HepG2 (cell line): ENCODE measurements at regions not wholly inside any gene's neighbourhood (a gene's known extent, or its start where the extent isn't known, plus 50 kb on each side); places are given as distances from the start of the nearest gene placed in this dataset.

Experiments
- ATAC-seq: fragments of 200-7000 bp; cut with Tn5 transposase; 3 replicates; pipeline ENCODE4 v1.9.1; 2020; ENCODE audit warnings: mild to moderate bottlenecking, moderate library complexity
- BruUV-seq: library from RNA; stranded (reverse); fragments of 400-500 nt; replicated peaks from 2 replicates; lab custom pipeline; 2021; lab: Mats Ljungman, UMichigan
- CTCF ChIA-PET: fragments of 300-600 bp; formaldehyde crosslinking; extraction: SDS; loops from one replicate; lab custom pipeline; 2021; ENCODE audit warnings: low total read pairs, inconsistent platforms, low intra/inter-chr PET ratio; lab: Yijun Ruan, JAX
- POLR2A ChIA-PET: fragments of 350-600 bp; sonication (Branson Sonifier 250); formaldehyde crosslinking; loops from one replicate; lab custom pipeline; 2020; ENCODE audit warnings: antibody characterized with exemption, inconsistent platforms; lab: Yijun Ruan, JAX
- DNase-seq: peaks from one replicate; pipeline ENCODE4 v3.0.0-alpha.2; 2015; ENCODE audit warnings: low spot score
- FAIRE-seq: peaks from 3 replicates; lab custom pipeline; 2011; peaks lifted over from hg19 to GRCh38; lab: Jason Lieb, UNC
- H2AFZ ChIP-seq: one replicate; pipeline ENCODE4 v1.6.1; 2011; ENCODE audit warnings: low read length, inconsistent platforms
- H3K27ac ChIP-seq: fragments of 300-600 bp; 3 replicates; pipeline ENCODE4 v1.8.0; 2011; ENCODE audit warnings: mixed run types, mild to moderate bottlenecking, mixed read lengths, low read length, inconsistent platforms; ENCODE audit not compliant: insufficient read depth; ENCODE audit errors: extremely low read length
- H3K27me3 ChIP-seq, 2 experiments: fragments of 200-600 bp in 1 of 2; 2 replicates in 1 of 2; 3 replicates in 1 of 2; pipeline versions ENCODE4 v1.6.0 to v1.8.0; 2011; ENCODE audit warnings: low read length in 2 of 2, mild to moderate bottlenecking in 2 of 2, moderate library complexity in 2 of 2, inconsistent platforms in 1 of 2; ENCODE audit not compliant: insufficient read depth in 2 of 2, control insufficient read depth in 1 of 2
- H3K36me3 ChIP-seq, 2 experiments: fragments of 200-600 bp in 1 of 2; replicated peaks in 1 of 2; 2 replicates in 1 of 2; 3 replicates in 1 of 2; pipeline versions ENCODE4 v1.5.1 to v1.8.0; 2011; ENCODE audit warnings: low read length in 2 of 2, inconsistent platforms in 1 of 2; ENCODE audit not compliant: insufficient read depth in 2 of 2, control insufficient read depth in 1 of 2
- H3K4me1 ChIP-seq: 2 replicates; pipeline ENCODE4 v1.5.1; 2012; ENCODE audit warnings: low read length, inconsistent platforms; ENCODE audit not compliant: insufficient read depth
- H3K4me2 ChIP-seq: 2 replicates; pipeline ENCODE4 v1.6.0; 2011; ENCODE audit warnings: low read depth, low read length, inconsistent platforms
- H3K4me3 ChIP-seq, 3 experiments: fragments of 200-600 bp in 1 of 3; sonication (generic), shearing (Covaris generic) in 1 of 3; replicated peaks in 1 of 3; 2 replicates each; pipeline ENCODE4 v1.5.1; 2011 to 2016; ENCODE audit warnings: low read length in 3 of 3, inconsistent platforms in 2 of 3, low read depth in 2 of 3, mild to moderate bottlenecking in 2 of 3, control low read depth in 1 of 3, mixed read lengths in 1 of 3; ENCODE audit not compliant: insufficient read depth in 1 of 3
- H3K79me2 ChIP-seq: one replicate; pipeline ENCODE4 v1.6.1; 2011; ENCODE audit warnings: low read length, inconsistent platforms; ENCODE audit not compliant: insufficient read depth
- H3K9ac ChIP-seq: 2 replicates; pipeline ENCODE4 v1.6.0; 2011; ENCODE audit warnings: mild to moderate bottlenecking, low read depth, low read length, inconsistent platforms; ENCODE audit not compliant: insufficient read depth
- H3K9me3 ChIP-seq: 2 replicates; pipeline ENCODE4 v1.5.1; 2012; ENCODE audit warnings: mild to moderate bottlenecking, low read length
- H4K20me1 ChIP-seq: 2 replicates; pipeline ENCODE4 v1.6.0; 2011; ENCODE audit warnings: inconsistent platforms, mild to moderate bottlenecking, low read length, moderate library complexity; ENCODE audit not compliant: insufficient read depth
- AGO1 ChIP-seq: fragments of 200-400 bp; formaldehyde crosslinking; IDR thresholded peaks from 2 replicates; pipeline ENCODE4 v1.6.1; 2017; ENCODE audit warnings: mild to moderate bottlenecking, low read depth, low read length, moderate library complexity; ENCODE audit not compliant: poor library complexity, severe bottlenecking
- ERF ChIP-seq: IDR thresholded peaks from 2 replicates; pipeline ENCODE4 v1.6.1; 2018; ENCODE audit warnings: missing biosample characterization, missing genetic modification reagents
- GPN1 ChIP-seq: sonication (generic); formaldehyde crosslinking; IDR thresholded peaks from 2 replicates; pipeline ENCODE4 v1.5.1; 2020; ENCODE audit warnings: missing genetic modification reagents, borderline replicate concordance
- MZF1 ChIP-seq: sonication (generic); formaldehyde crosslinking; IDR thresholded peaks from 2 replicates; pipeline ENCODE4 v1.8.1; 2023; ENCODE audit warnings: mild to moderate bottlenecking, missing genetic modification reagents, borderline replicate concordance
- NFKB2 ChIP-seq: sonication (generic); formaldehyde crosslinking; IDR thresholded peaks from 2 replicates; pipeline ENCODE4 v1.4.0; 2020; ENCODE audit warnings: missing genetic modification reagents, borderline replicate concordance
- NFYC ChIP-seq: IDR thresholded peaks from 2 replicates; pipeline ENCODE4 v1.6.1; 2016; ENCODE audit warnings: missing genetic modification reagents, missing compliant biosample characterization
- NR2F2 ChIP-seq: IDR thresholded peaks from 2 replicates; pipeline ENCODE4 v1.6.1; 2012; ENCODE audit warnings: low read depth, inconsistent platforms, borderline replicate concordance
- PHF8 ChIP-seq: sonication (generic); formaldehyde crosslinking; IDR thresholded peaks from 2 replicates; pipeline ENCODE4 v1.5.0; 2020; ENCODE audit warnings: missing genetic modification reagents
- PRDM10 ChIP-seq: sonication (generic); formaldehyde crosslinking; IDR thresholded peaks from 2 replicates; pipeline ENCODE4 v1.4.0; 2020; ENCODE audit warnings: low read depth, missing genetic modification reagents
- RFXAP ChIP-seq: sonication (generic); formaldehyde crosslinking; IDR thresholded peaks from 2 replicates; pipeline ENCODE4 v1.4.0; 2020; ENCODE audit warnings: missing genetic modification reagents, borderline replicate concordance
- SRSF4 ChIP-seq: fragments of 200-400 bp; formaldehyde crosslinking; IDR thresholded peaks from one replicate; pipeline ENCODE4 v1.6.1; 2018; ENCODE audit warnings: mild to moderate bottlenecking, low read depth, low read length, moderate library complexity; ENCODE audit not compliant: poor library complexity, severe bottlenecking
- SYNCRIP ChIP-seq: fragments of 200-400 bp; formaldehyde crosslinking; IDR thresholded peaks from 2 replicates; pipeline ENCODE4 v1.6.1; 2018; ENCODE audit warnings: mild to moderate bottlenecking, low read depth, low read length; ENCODE audit not compliant: insufficient read depth
- ZBTB37 ChIP-seq: sonication (generic); formaldehyde crosslinking; IDR thresholded peaks from 2 replicates; pipeline ENCODE4 v1.4.0; 2020; ENCODE audit warnings: mild to moderate bottlenecking, missing genetic modification reagents
- ZFP1 ChIP-seq: IDR thresholded peaks from 2 replicates; pipeline ENCODE4 v1.6.1; 2016
- ZNF224 ChIP-seq: sonication (generic); formaldehyde crosslinking; IDR thresholded peaks from 2 replicates; pipeline ENCODE4 v1.5.0; 2020; ENCODE audit warnings: mild to moderate bottlenecking, missing genetic modification reagents
- ZNF687 ChIP-seq: sonication (generic); formaldehyde crosslinking; IDR thresholded peaks from 2 replicates; pipeline ENCODE4 v1.5.1; 2020; ENCODE audit warnings: mild to moderate bottlenecking, missing genetic modification reagents, moderate library complexity
- WGBS: methylation state at CpG from one replicate; pipeline ENCODE4 v1.1.6; 2017; ENCODE audit warnings: low lambda C conversion rate; 5-methylcytosine and 5-hydroxymethylcytosine counted together
- in situ Hi-C: cut with HindIII; loops from 2 replicates; pipeline ENCODE4 v1.10.0; 2017; ENCODE audit warnings: low pct_unique_long_range_greater_than_20kb; ENCODE audit not compliant: extremely low pct_ligation_motif_present
- intact Hi-C: fragments of 100-400 bp; cut with micrococcal nuclease; formaldehyde crosslinking; loops from one replicate; pipeline ENCODE4 v1.10.0; 2022; ENCODE audit not compliant: unreplicated experiment

GRCh38 chr4:130335417-130336194 is 1239.7 kb downstream of the C4orf33 start:
- no peak for ATAC-seq
- ChIA-PET POLR2A (no interaction called here), CTCF (no interaction called here)
- H3K4me1 ChIP-seq = no peaks in the 10 kb centered on the region
- H3K27me3 ChIP-seq = no peaks in the 10 kb centered on the region
- no peaks in the 10 kb centered on the region for H4K20me1 ChIP-seq
- H2AFZ ChIP-seq = no peak overlapping the region
- H3K4me3 ChIP-seq = no peak overlapping the region
- WGBS = 11% methylated on average over 5 of the region's 5 CpGs
- no peak overlapping the region for H3K9ac ChIP-seq
- no peak for DNase-seq
- H3K79me2 ChIP-seq = no peaks in the 10 kb centered on the region
- no peak for TF ChIP-seq SRSF4
- TF ChIP-seq GPN1 (CRISPR knock-in tag) = no peak
- TF ChIP-seq SYNCRIP = no peak
- TF ChIP-seq AGO1 = no peak
- no peak for TF ChIP-seq RFXAP (CRISPR knock-in tag)
- TF ChIP-seq ZNF224 (CRISPR knock-in tag) = no peak
- no peak for TF ChIP-seq ZFP1 (CRISPR knock-in tag)
- no peak for TF ChIP-seq ZNF687 (CRISPR knock-in tag)
- no peak for TF ChIP-seq ZBTB37 (CRISPR knock-in tag)
- no peak for TF ChIP-seq NR2F2
- no peak for TF ChIP-seq PRDM10 (CRISPR knock-in tag)
- TF ChIP-seq MZF1 (CRISPR knock-in tag) = no peak
- no peak for TF ChIP-seq NFKB2 (CRISPR knock-in tag)
- TF ChIP-seq PHF8 (CRISPR knock-in tag) = no peak
- TF ChIP-seq ERF (CRISPR knock-in tag) = no peak
- no peak for TF ChIP-seq NFYC
- no peak for FAIRE-seq
- H3K36me3 ChIP-seq = no peaks in the 10 kb centered on the region
- no peak overlapping the region for H3K27ac ChIP-seq
- no TSS peak for BruUV-seq
- H3K9me3 ChIP-seq = no peaks in the 10 kb centered on the region
- intact Hi-C loops = no loop called here
- in situ Hi-C loops = no loop called here
- H3K4me2 ChIP-seq = no peak overlapping the region
